BJ (cell line): ENCODE measurements at regions not wholly inside any gene's neighbourhood (a gene's known extent, or its start where the extent isn't known, plus 50 kb on each side); places are given as distances from the start of the nearest gene placed in this dataset.

Experiments
- CTCF ChIA-PET: fragments of 350-600 bp; formaldehyde crosslinking; extraction: SDS; loops from one replicate; lab custom pipeline; 2021; ENCODE audit warnings: antibody characterized with exemption, inconsistent platforms; lab: Yijun Ruan, JAX
- POLR2A ChIA-PET: fragments of 300-600 bp; sonication (Branson Sonifier 250); formaldehyde crosslinking; extraction: SDS; loops from one replicate; lab custom pipeline; 2021; ENCODE audit warnings: antibody characterized with exemption; lab: Charles Lee
- DNase-seq: peaks from one replicate; pipeline ENCODE4 v3.0.0-alpha.2; 2011; ENCODE audit warnings: low read depth
- H3K27me3 ChIP-seq: 2 replicates; pipeline ENCODE4 v1.6.0; 2011; ENCODE audit warnings: low read length; ENCODE audit not compliant: control insufficient read depth, insufficient read depth
- H3K36me3 ChIP-seq: 2 replicates; pipeline ENCODE4 v1.5.1; 2011; ENCODE audit warnings: low read length; ENCODE audit not compliant: control insufficient read depth, insufficient read depth
- H3K4me3 ChIP-seq: 2 replicates; pipeline ENCODE4 v1.5.1; 2011; ENCODE audit warnings: low read depth, mild to moderate bottlenecking, control low read depth, low read length
- TF ChIP-seq, protein P1 (sequence below): IDR thresholded peaks from 2 replicates; pipeline ENCODE4 v1.5.1; 2011; ENCODE audit warnings: low read depth, mild to moderate bottlenecking, control low read depth, inconsistent platforms, low read length, moderate library complexity; ENCODE audit not compliant: insufficient read depth

DNA sequence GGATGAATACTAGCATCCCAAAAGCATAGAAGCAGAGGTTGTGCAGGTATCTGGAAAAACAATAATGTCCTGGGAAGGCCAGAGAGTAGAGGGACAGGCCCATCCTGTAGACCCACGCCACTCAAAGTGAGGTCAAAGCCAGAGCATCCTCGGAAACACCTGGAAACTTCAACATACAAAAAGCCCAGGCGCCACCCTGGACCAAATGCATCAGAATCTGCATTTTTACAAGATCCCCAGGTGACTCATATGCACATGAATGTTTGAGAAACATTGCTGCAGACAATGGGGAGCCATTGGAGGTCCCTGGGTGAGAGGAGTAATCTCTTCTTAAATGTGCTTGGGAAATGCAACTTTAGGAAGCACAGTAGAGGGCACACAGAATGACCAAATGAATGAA is 684.1 kb downstream of the DIAPH3 start:
- Histone ChIP-seq H3K27me3 (no peaks in the 10 kb centered on the region), H3K4me3 (no peak overlapping the region), H3K36me3 (no peaks in the 10 kb centered on the region)
- POLR2A ChIA-PET: no interaction called here
- TF ChIP-seq, protein P1, sequence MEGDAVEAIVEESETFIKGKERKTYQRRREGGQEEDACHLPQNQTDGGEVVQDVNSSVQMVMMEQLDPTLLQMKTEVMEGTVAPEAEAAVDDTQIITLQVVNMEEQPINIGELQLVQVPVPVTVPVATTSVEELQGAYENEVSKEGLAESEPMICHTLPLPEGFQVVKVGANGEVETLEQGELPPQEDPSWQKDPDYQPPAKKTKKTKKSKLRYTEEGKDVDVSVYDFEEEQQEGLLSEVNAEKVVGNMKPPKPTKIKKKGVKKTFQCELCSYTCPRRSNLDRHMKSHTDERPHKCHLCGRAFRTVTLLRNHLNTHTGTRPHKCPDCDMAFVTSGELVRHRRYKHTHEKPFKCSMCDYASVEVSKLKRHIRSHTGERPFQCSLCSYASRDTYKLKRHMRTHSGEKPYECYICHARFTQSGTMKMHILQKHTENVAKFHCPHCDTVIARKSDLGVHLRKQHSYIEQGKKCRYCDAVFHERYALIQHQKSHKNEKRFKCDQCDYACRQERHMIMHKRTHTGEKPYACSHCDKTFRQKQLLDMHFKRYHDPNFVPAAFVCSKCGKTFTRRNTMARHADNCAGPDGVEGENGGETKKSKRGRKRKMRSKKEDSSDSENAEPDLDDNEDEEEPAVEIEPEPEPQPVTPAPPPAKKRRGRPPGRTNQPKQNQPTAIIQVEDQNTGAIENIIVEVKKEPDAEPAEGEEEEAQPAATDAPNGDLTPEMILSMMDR: no peak
- CTCF ChIA-PET: no interaction called here
- no peak for DNase-seq

DNA sequence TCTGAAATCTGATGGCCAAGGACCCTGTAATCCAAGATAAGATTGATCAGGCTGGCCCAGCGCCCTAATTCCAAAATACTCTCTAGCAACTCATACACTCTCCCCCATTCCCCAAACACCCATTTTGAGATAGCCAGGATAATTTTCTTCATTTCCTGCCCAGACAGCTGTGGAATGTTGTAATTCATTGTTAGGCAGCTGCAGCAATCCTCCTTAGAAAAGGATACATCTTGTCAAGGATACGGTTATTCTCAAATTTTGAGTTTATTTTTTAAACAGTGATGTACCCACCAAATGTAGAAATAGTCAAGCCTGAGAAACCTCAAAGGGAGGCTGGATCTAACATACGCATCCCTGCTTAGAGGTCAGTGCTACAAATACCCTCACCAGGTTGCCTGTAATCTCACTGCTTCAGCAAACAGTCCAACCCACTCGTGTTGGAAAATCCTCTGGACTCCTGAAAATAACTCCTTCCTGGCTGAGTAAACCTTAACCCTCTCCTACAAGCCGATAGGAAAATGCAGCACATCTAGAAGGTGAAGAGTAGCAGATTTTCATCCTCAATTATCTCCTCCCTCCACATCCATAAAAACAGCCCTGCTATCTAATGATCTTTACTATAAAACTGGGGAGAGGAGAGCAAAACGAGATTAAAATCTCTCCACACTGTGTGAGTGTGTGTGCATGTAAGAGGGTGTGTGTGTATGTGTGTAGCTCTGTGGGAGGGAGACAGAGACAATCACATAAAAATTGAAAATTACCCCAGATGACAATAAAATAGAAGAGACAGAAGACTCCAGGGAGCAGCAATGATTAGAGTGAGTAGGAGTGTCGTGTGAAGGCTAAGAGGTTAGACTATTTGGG is 683.1 kb downstream of the DIAPH3 start:
- no peak for DNase-seq
- TF ChIP-seq, protein P1: no peak
- POLR2A ChIA-PET: no interaction called here
- CTCF ChIA-PET: interaction anchor here (2.0 kb wide), 1 partner anchor 89 kb away, joined by 6 read pairs; no protein-coding TSS in a partner anchor
- Histone ChIP-seq H3K4me3 (no peak overlapping the region), H3K36me3 (no peaks in the 10 kb centered on the region), H3K27me3 (no peaks in the 10 kb centered on the region)

GRCh38 chr13:59483501-59484145 is 680.1 kb downstream of the DIAPH3 start:
- Histone ChIP-seq H3K4me3 (no peak overlapping the region), H3K27me3 (no peaks in the 10 kb centered on the region), H3K36me3 (no peaks in the 10 kb centered on the region)
- TF ChIP-seq, protein P1: no peak
- POLR2A ChIA-PET: no interaction called here
- CTCF ChIA-PET: no interaction called here
- no peak for DNase-seq

GRCh38 chr13:59487883-59488282 is 675.8 kb downstream of the DIAPH3 start:
- DNase-seq: no peak
- TF ChIP-seq, protein P1: no peak
- no peak overlapping the region for H3K4me3 ChIP-seq
- H3K27me3 ChIP-seq: no peaks in the 10 kb centered on the region
- CTCF ChIA-PET: interaction anchor here (0.7 kb wide), 1 partner anchor 31 kb away, joined by 3 read pairs; no protein-coding TSS in a partner anchor
- H3K36me3 ChIP-seq: no peaks in the 10 kb centered on the region
- POLR2A ChIA-PET: no interaction called here

GRCh38 chr13:59488436-59488835 is 675.3 kb downstream of the DIAPH3 start:
- Histone ChIP-seq H3K27me3 (no peaks in the 10 kb centered on the region), H3K36me3 (no peaks in the 10 kb centered on the region), H3K4me3 (no peak overlapping the region)
- ChIA-PET CTCF (interaction anchor here (0.7 kb wide), 1 partner anchor 30 kb away, joined by 3 read pairs; no protein-coding TSS in a partner anchor), POLR2A (no interaction called here)
- TF ChIP-seq, protein P1: no peak
- no peak for DNase-seq
